IMR-90 (cell line): ENCODE measurements at regions not wholly inside any gene's neighbourhood (a gene's known extent, or its start where the extent isn't known, plus 50 kb on each side); places are given as distances from the start of the nearest gene placed in this dataset.

ENCODE experiments used
- ATAC-seq: fragments of 200-7000 bp; cut with Tn5 transposase; 2 replicates; pipeline ENCODE4 v1.9.1; 2020; ENCODE audit warnings: low read depth, mild to moderate bottlenecking, moderate library complexity
- BruUV-seq: library from RNA; stranded (reverse); fragments of 400-500 nt; replicated peaks from 2 replicates; lab custom pipeline; 2021; lab: Mats Ljungman, UMichigan
- CTCF ChIA-PET: fragments of 300-600 bp; formaldehyde crosslinking; extraction: SDS; loops from one replicate; lab custom pipeline; 2021; ENCODE audit warnings: antibody characterized with exemption; lab: Yijun Ruan, JAX
- POLR2A ChIA-PET: fragments of 300-600 bp; sonication (Branson Sonifier 250); formaldehyde crosslinking; loops from one replicate; lab custom pipeline; 2022; ENCODE audit warnings: antibody characterized with exemption; ENCODE audit not compliant: unreplicated experiment; lab: Charles Lee
- DNase-seq: peaks from one replicate; pipeline ENCODE4 v3.0.0; 2013
- H2AFZ ChIP-seq: replicated peaks from 2 replicates; pipeline ENCODE3; 2013; ENCODE audit warnings: low read length, mild to moderate bottlenecking; ENCODE audit not compliant: poor library complexity
- H2AK5ac ChIP-seq: 2 replicates; pipeline ENCODE4 v1.6.1; 2013; ENCODE audit warnings: low read depth, low read length, inconsistent platforms
- H2AK9ac ChIP-seq: replicated peaks from 2 replicates; pipeline ENCODE3; 2013; ENCODE audit warnings: mild to moderate bottlenecking, low read depth, low read length, moderate library complexity; ENCODE audit not compliant: poor library complexity
- H2BK120ac ChIP-seq: 2 replicates; pipeline ENCODE4 v1.6.1; 2013; ENCODE audit warnings: low read depth, low read length, inconsistent platforms
- H2BK15ac ChIP-seq: 3 replicates; pipeline ENCODE4 v1.6.1; 2013; ENCODE audit warnings: low read depth, low read length, inconsistent platforms
- H2BK20ac ChIP-seq: 2 replicates; pipeline ENCODE4 v1.6.1; 2013; ENCODE audit warnings: low read depth, mild to moderate bottlenecking, inconsistent platforms, low read length, moderate library complexity
- H2BK5ac ChIP-seq: 2 replicates; pipeline ENCODE4 v1.6.1; 2013; ENCODE audit warnings: mild to moderate bottlenecking, low read depth, low read length, inconsistent platforms; ENCODE audit not compliant: poor library complexity, severe bottlenecking
- H3K14ac ChIP-seq: replicated peaks from 2 replicates; pipeline ENCODE4 v1.6.1; 2013; ENCODE audit warnings: low read depth, low read length, inconsistent platforms
- H3K18ac ChIP-seq: 2 replicates; pipeline ENCODE4 v1.6.1; 2013; ENCODE audit warnings: low read depth, low read length, control low read depth
- H3K23ac ChIP-seq: 2 replicates; pipeline ENCODE4 v1.6.1; 2013; ENCODE audit warnings: low read depth, low read length, inconsistent platforms
- H3K27ac ChIP-seq: 2 replicates; pipeline ENCODE4 v1.5.1; 2013; ENCODE audit warnings: mild to moderate bottlenecking, control low read depth, low read length; ENCODE audit not compliant: insufficient read depth
- H3K27me3 ChIP-seq: 2 replicates; pipeline ENCODE4 v1.6.1; 2013; ENCODE audit warnings: low read length; ENCODE audit not compliant: control insufficient read depth, insufficient read depth
- H3K36me3 ChIP-seq: 2 replicates; pipeline ENCODE4 v1.6.1; 2013; ENCODE audit warnings: low read length, mixed read lengths; ENCODE audit not compliant: control insufficient read depth, insufficient read depth
- H3K4ac ChIP-seq: 2 replicates; pipeline ENCODE4 v1.6.1; 2013; ENCODE audit warnings: low read depth, low read length, inconsistent platforms
- H3K4me1 ChIP-seq: 2 replicates; pipeline ENCODE4 v1.6.1; 2013; ENCODE audit warnings: low read length, mixed read lengths; ENCODE audit not compliant: control insufficient read depth, insufficient read depth
- H3K4me2 ChIP-seq: 2 replicates; pipeline ENCODE4 v1.6.1; 2013; ENCODE audit warnings: low read depth, mild to moderate bottlenecking, control low read depth, low read length, moderate library complexity
- H3K4me3 ChIP-seq: 2 replicates; pipeline ENCODE4 v1.5.1; 2013; ENCODE audit warnings: low read depth, mild to moderate bottlenecking, control low read depth, low read length, moderate library complexity; ENCODE audit not compliant: insufficient read depth
- H3K56ac ChIP-seq: 2 replicates; pipeline ENCODE4 v1.6.1; 2013; ENCODE audit warnings: low read length, inconsistent platforms; ENCODE audit not compliant: insufficient read depth; ENCODE audit errors: extremely low read depth
- H3K79me1 ChIP-seq, 2 experiments: 2 replicates each; pipeline ENCODE4 v1.6.1; 2013; ENCODE audit warnings: low read length in 2 of 2, inconsistent platforms in 1 of 2, low read depth in 1 of 2
- H3K9ac ChIP-seq: 2 replicates; pipeline ENCODE4 v1.6.1; 2013; ENCODE audit warnings: low read depth, low read length, control low read depth
- H3K9me1 ChIP-seq: 2 replicates; pipeline ENCODE4 v1.6.1; 2013; ENCODE audit warnings: low read length, inconsistent platforms; ENCODE audit not compliant: insufficient read depth
- H3K9me3 ChIP-seq: 2 replicates; pipeline ENCODE4 v1.6.1; 2013; ENCODE audit warnings: low read length; ENCODE audit not compliant: control insufficient read depth, insufficient read depth
- H4K20me1 ChIP-seq: 2 replicates; pipeline ENCODE4 v1.6.1; 2013; ENCODE audit warnings: low read length, inconsistent platforms; ENCODE audit not compliant: insufficient read depth
- H4K5ac ChIP-seq: 2 replicates; pipeline ENCODE4 v1.6.1; 2013; ENCODE audit warnings: mild to moderate bottlenecking, low read depth, low read length, control low read depth
- H4K8ac ChIP-seq, 2 experiments: 2 replicates each; pipeline ENCODE4 v1.6.1; 2013; ENCODE audit warnings: low read depth in 2 of 2, low read length in 2 of 2, control low read depth in 1 of 2, inconsistent platforms in 1 of 2
- H4K91ac ChIP-seq: 2 replicates; pipeline ENCODE4 v1.6.1; 2013; ENCODE audit warnings: low read depth, low read length, inconsistent platforms; ENCODE audit not compliant: insufficient read depth
- BHLHE40 ChIP-seq: fragments of 150-350 bp; IDR thresholded peaks from 2 replicates; pipeline ENCODE4 v1.6.1; 2016; ENCODE audit warnings: mild to moderate bottlenecking, low read depth, low read length
- CEBPB ChIP-seq: IDR thresholded peaks from 2 replicates; pipeline ENCODE4 v1.6.1; 2012; ENCODE audit warnings: low read depth, low read length, improper control_type of control experiment
- CHD1 ChIP-seq: IDR thresholded peaks from 2 replicates; pipeline ENCODE4 v1.6.1; 2012; ENCODE audit warnings: low read depth, low read length, improper control_type of control experiment
- CTCF ChIP-seq: conservative IDR thresholded peaks from 2 replicates; pipeline ENCODE4 v1.5.1; 2012; ENCODE audit warnings: mild to moderate bottlenecking, low read depth, low read length, improper control_type of control experiment
- FOS ChIP-seq: fragments of 150-350 bp; IDR thresholded peaks from 2 replicates; pipeline ENCODE4 v1.6.1; 2016; ENCODE audit warnings: low read depth, low read length
- MAFK ChIP-seq: IDR thresholded peaks from 2 replicates; pipeline ENCODE4 v1.6.1; 2012; ENCODE audit warnings: low read depth, low read length, improper control_type of control experiment
- MAZ ChIP-seq: IDR thresholded peaks from 2 replicates; pipeline ENCODE4 v1.6.1; 2012; ENCODE audit warnings: low read depth, mild to moderate bottlenecking, low read length, improper control_type of control experiment, moderate library complexity, borderline replicate concordance
- MXI1 ChIP-seq: IDR thresholded peaks from 2 replicates; pipeline ENCODE4 v1.6.1; 2012; ENCODE audit warnings: low read depth, mild to moderate bottlenecking, low read length, moderate library complexity, borderline replicate concordance
- NFE2L2 ChIP-seq: fragments of 150-350 bp; IDR thresholded peaks from 2 replicates; pipeline ENCODE4 v1.6.1; 2016; ENCODE audit warnings: low read depth, mild to moderate bottlenecking, low read length
- POLR2A ChIP-seq: IDR thresholded peaks from 2 replicates; pipeline ENCODE4 v1.6.1; 2012; ENCODE audit warnings: mild to moderate bottlenecking, low read depth, low read length
- RAD21 ChIP-seq: IDR thresholded peaks from 2 replicates; pipeline ENCODE4 v1.6.1; 2012; ENCODE audit warnings: low read length, improper control_type of control experiment
- RFX5 ChIP-seq: IDR thresholded peaks from 2 replicates; pipeline ENCODE4 v1.8.0; 2012; ENCODE audit warnings: low read depth, mild to moderate bottlenecking, low read length, moderate library complexity
- SMC3 ChIP-seq: fragments of 150-350 bp; IDR thresholded peaks from 2 replicates; pipeline ENCODE4 v1.6.1; 2016; ENCODE audit warnings: low read depth, mild to moderate bottlenecking, antibody characterized with exemption, low read length, moderate library complexity
- USF2 ChIP-seq: fragments of 150-350 bp; IDR thresholded peaks from 2 replicates; pipeline ENCODE4 v1.6.1; 2017; ENCODE audit warnings: mild to moderate bottlenecking, antibody characterized with exemption, low read length, low read depth
- WGBS, 2 experiments: methylation state at CpG; one replicate each; pipeline versions ENCODE4 v1.1.5 to v1.1.7; 2013; ENCODE audit warnings: missing lambda C conversion rate in 2 of 2; ENCODE audit not compliant: insufficient read length in 1 of 2; ENCODE audit errors: extremely low coverage in 2 of 2; 5-methylcytosine and 5-hydroxymethylcytosine counted together
- dilution Hi-C: fragments of 300-500 bp; cut with HindIII; formaldehyde crosslinking; loops from one replicate; pipeline ENCODE4 v1.14.3; 2018; ENCODE audit warnings: low sequenced_read_pairs; ENCODE audit not compliant: unreplicated experiment
- in situ Hi-C: fragments of 300-500 bp; cut with MboI; formaldehyde crosslinking; loops from 3 replicates; pipeline ENCODE4 v1.14.3; 2019; ENCODE audit warnings: low sequenced_read_pairs, inconsistent platforms, mixed read lengths
- intact Hi-C: fragments of 100-400 bp; cut with micrococcal nuclease; formaldehyde crosslinking; loops from 2 replicates; pipeline ENCODE4 v1.10.0; 2022
- TF ChIP-seq, protein P1 (sequence below): fragments of 150-350 bp; IDR thresholded peaks from 2 replicates; pipeline ENCODE4 v1.6.1; 2016; ENCODE audit warnings: low read depth, mild to moderate bottlenecking, low read length, moderate library complexity, borderline replicate concordance

DNA sequence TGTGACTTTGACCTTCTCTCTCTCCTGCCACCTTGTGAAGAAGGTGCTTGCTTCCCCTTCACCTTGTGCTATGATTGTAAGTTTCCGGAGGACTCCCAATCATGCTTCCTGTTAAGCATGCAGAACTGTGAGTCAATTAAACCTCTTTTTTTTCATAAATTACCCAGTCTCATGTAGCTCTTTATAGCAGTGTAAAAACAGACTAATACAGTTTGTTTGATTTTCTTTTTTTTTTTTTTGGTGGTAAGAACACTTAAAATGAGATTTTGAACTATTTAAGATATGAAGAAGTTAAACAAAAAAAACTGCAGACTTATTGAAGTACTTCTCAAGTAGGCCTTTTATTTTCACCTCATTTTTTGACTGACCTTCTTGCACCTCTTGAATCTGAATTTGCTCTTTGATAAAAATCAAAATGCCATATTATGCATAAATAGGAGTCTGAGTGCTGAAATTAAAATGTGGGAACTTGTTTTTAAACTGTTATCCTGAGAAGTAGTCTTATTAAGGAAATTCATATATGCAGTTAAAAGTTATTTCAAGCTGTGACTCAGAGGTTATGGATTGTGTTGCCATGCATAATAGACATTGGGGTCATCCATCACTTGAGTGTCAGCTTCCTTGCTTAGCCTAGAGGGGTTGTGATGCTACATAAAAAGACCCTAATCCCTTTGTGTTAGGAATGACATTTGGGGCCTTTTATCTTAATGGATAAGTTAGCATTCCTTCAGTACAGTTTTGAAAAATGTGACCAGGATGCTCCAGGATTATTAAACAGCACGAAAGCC lies 447.9 kb upstream of the FKBP1C start:
- Histone ChIP-seq H3K9me3 (0 out of 2 replicates have a peak, but pooled peaks cover 1% of the 10 kb centered on the region), H2BK5ac (no peak overlapping the region), H2AK5ac (no peak overlapping the region), H3K18ac (no peak overlapping the region), H3K9ac (no peak overlapping the region), H3K9me1 (no peaks in the 10 kb centered on the region), H3K14ac (no peak overlapping the region), H3K4me3 (no peak overlapping the region), H2AFZ (no peak overlapping the region), H2BK20ac (no peak overlapping the region), H3K4me1 (no peaks in the 10 kb centered on the region), H4K8ac (no peak overlapping the region), H3K27me3 (no peaks in the 10 kb centered on the region), H3K36me3 (no peaks in the 10 kb centered on the region), H4K5ac (no peak overlapping the region), H3K56ac (no peak overlapping the region), H3K27ac (no peak overlapping the region), H2BK120ac (no peak overlapping the region), H3K4ac (no peak overlapping the region), H2AK9ac (no peak overlapping the region), H3K4me2 (no peak overlapping the region), H3K79me1 (no peaks in the 10 kb centered on the region), H2BK15ac (no peak overlapping the region), H4K20me1 (no peaks in the 10 kb centered on the region), H4K91ac (no peak overlapping the region), H3K23ac (no peak overlapping the region)
- CTCF ChIA-PET, result no interaction called here
- POLR2A ChIA-PET, result no interaction called here
- dilution Hi-C loops (no loop called here), in situ Hi-C loops (no loop called here), intact Hi-C loops (no loop called here)
- no TSS peak for BruUV-seq
- WGBS, 2 experiments, result no CpG with 5 or more reads among the region's 2 CpGs
- no peak for ATAC-seq
- no peak for TF ChIP-seq CEBPB
- no peak for TF ChIP-seq CHD1
- no peak for TF ChIP-seq FOS
- TF ChIP-seq, protein P1, sequence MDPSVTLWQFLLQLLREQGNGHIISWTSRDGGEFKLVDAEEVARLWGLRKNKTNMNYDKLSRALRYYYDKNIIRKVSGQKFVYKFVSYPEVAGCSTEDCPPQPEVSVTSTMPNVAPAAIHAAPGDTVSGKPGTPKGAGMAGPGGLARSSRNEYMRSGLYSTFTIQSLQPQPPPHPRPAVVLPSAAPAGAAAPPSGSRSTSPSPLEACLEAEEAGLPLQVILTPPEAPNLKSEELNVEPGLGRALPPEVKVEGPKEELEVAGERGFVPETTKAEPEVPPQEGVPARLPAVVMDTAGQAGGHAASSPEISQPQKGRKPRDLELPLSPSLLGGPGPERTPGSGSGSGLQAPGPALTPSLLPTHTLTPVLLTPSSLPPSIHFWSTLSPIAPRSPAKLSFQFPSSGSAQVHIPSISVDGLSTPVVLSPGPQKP, result no peak
- no peak for TF ChIP-seq RFX5
- no peak for TF ChIP-seq MAFK
- no peak for TF ChIP-seq POLR2A
- TF ChIP-seq USF2, result no peak
- TF ChIP-seq SMC3, result no peak
- no peak for TF ChIP-seq MAZ
- TF ChIP-seq RAD21, result no peak
- TF ChIP-seq BHLHE40, result no peak
- no peak for TF ChIP-seq MXI1
- no peak for TF ChIP-seq NFE2L2
- TF ChIP-seq CTCF, result no peak
- DNase-seq, result no peak
